WTC11 (cell line): ENCODE measurements at regions not wholly inside any gene's neighbourhood (a gene's known extent, or its start where the extent isn't known, plus 50 kb on each side); places are given as distances from the start of the nearest gene placed in this dataset.

ENCODE experiments used
- ATAC-seq: fragments of 200-7000 bp; cut with Tn5 transposase; 2 replicates; pipeline ENCODE4 v1.10.0; 2021; ENCODE audit warnings: mild to moderate bottlenecking, moderate library complexity
- CTCF ChIA-PET: fragments of 300-600 bp; sonication (Branson Sonifier 250); formaldehyde crosslinking; loops from one replicate; lab custom pipeline; 2021; ENCODE audit warnings: antibody characterized with exemption; lab: Charles Lee
- POLR2A ChIA-PET: fragments of 350-600 bp; sonication (Branson Sonifier 250); formaldehyde crosslinking; loops from one replicate; lab custom pipeline; 2021; ENCODE audit warnings: antibody characterized with exemption; lab: Charles Lee
- DNase-seq: peaks from one replicate; pipeline ENCODE4 v3.0.0; 2021; ENCODE audit warnings: low spot score
- H3K27ac Mint-ChIP-seq: 2 replicates; pipeline ENCODE4 v1.8.0; 2021; ENCODE audit warnings: mixed read lengths
- H3K27me3 Mint-ChIP-seq: 2 replicates; pipeline ENCODE4 v1.8.0; 2021; ENCODE audit warnings: low read depth, mild to moderate bottlenecking, moderate library complexity, mixed read lengths
- H3K36me3 Mint-ChIP-seq: 2 replicates; pipeline ENCODE4 v1.8.0; 2021; ENCODE audit warnings: mixed read lengths
- H3K4me1 Mint-ChIP-seq: 2 replicates; pipeline ENCODE4 v1.8.0; 2022; ENCODE audit warnings: mixed read lengths
- H3K4me3 Mint-ChIP-seq: 2 replicates; pipeline ENCODE4 v1.8.0; 2021; ENCODE audit warnings: mild to moderate bottlenecking, moderate library complexity, mixed read lengths
- H3K9me3 Mint-ChIP-seq: 2 replicates; pipeline ENCODE4 v1.8.0; 2021; ENCODE audit warnings: mixed read lengths
- AFF4 ChIP-seq: sonication (generic); formaldehyde crosslinking; IDR thresholded peaks from 2 replicates; pipeline ENCODE4 v1.8.1; 2023; ENCODE audit warnings: mild to moderate bottlenecking, missing genetic modification reagents, borderline replicate concordance
- AR ChIP-seq: fragments of 250-450 bp; sonication (Bioruptor Pico); IDR thresholded peaks from 2 replicates; pipeline ENCODE4 v1.9.0; 2021; ENCODE audit warnings: mild to moderate bottlenecking
- ATF6 ChIP-seq: sonication (generic); formaldehyde crosslinking; IDR thresholded peaks from 2 replicates; pipeline ENCODE4 v1.8.1; 2023; ENCODE audit warnings: mild to moderate bottlenecking, missing genetic modification reagents
- E2F4 ChIP-seq: sonication (generic); formaldehyde crosslinking; IDR thresholded peaks from 2 replicates; pipeline ENCODE4 v1.8.1; 2022; ENCODE audit warnings: low read depth, mild to moderate bottlenecking, moderate library complexity, missing genetic modification reagents, borderline replicate concordance
- FOXK1 ChIP-seq: sonication (generic); formaldehyde crosslinking; IDR thresholded peaks from 2 replicates; pipeline ENCODE4 v1.8.0; 2022; ENCODE audit warnings: mild to moderate bottlenecking, moderate library complexity, missing genetic modification reagents
- JUN ChIP-seq: sonication (generic); formaldehyde crosslinking; IDR thresholded peaks from 2 replicates; pipeline ENCODE4 v1.8.0; 2023; ENCODE audit warnings: mild to moderate bottlenecking, missing genetic modification reagents
- KAT7 ChIP-seq: sonication (generic); formaldehyde crosslinking; IDR thresholded peaks from 2 replicates; pipeline ENCODE4 v1.8.1; 2023; ENCODE audit warnings: missing genetic modification reagents, mild to moderate bottlenecking, borderline replicate concordance
- MYBL2 ChIP-seq: sonication (generic); formaldehyde crosslinking; IDR thresholded peaks from 2 replicates; pipeline ENCODE4 v1.8.1; 2023; ENCODE audit warnings: mild to moderate bottlenecking, moderate library complexity, missing genetic modification reagents
- NFYB ChIP-seq: sonication (generic); formaldehyde crosslinking; conservative IDR thresholded peaks from 2 replicates; pipeline ENCODE4 v1.8.0; 2022; ENCODE audit warnings: low read depth, missing genetic modification reagents
- NR1H2 ChIP-seq: sonication (generic); formaldehyde crosslinking; IDR thresholded peaks from 2 replicates; pipeline ENCODE4 v1.9.0; 2021; ENCODE audit warnings: mild to moderate bottlenecking, moderate library complexity, missing genetic modification reagents
- PREB ChIP-seq: sonication (generic); formaldehyde crosslinking; IDR thresholded peaks from 2 replicates; pipeline ENCODE4 v1.8.1; 2022; ENCODE audit warnings: mild to moderate bottlenecking, missing genetic modification reagents, moderate library complexity, borderline replicate concordance
- PRRX2 ChIP-seq: fragments of 250-450 bp; sonication (Bioruptor Pico); IDR thresholded peaks from 2 replicates; pipeline ENCODE4 v1.8.0; 2021; ENCODE audit warnings: mild to moderate bottlenecking
- RELA ChIP-seq: sonication (generic); formaldehyde crosslinking; IDR thresholded peaks from 2 replicates; pipeline ENCODE4 v1.8.1; 2022; ENCODE audit warnings: missing genetic modification reagents, mild to moderate bottlenecking, borderline replicate concordance
- SMAD4 ChIP-seq: sonication (generic); formaldehyde crosslinking; IDR thresholded peaks from 2 replicates; pipeline ENCODE4 v1.8.0; 2022; ENCODE audit warnings: mild to moderate bottlenecking, missing genetic modification reagents
- ZBTB21 ChIP-seq: sonication (generic); formaldehyde crosslinking; IDR thresholded peaks from 2 replicates; pipeline ENCODE4 v1.8.1; 2023; ENCODE audit warnings: mild to moderate bottlenecking, missing genetic modification reagents, borderline replicate concordance
- ZBTB43 ChIP-seq: sonication (generic); formaldehyde crosslinking; IDR thresholded peaks from 2 replicates; pipeline ENCODE4 v1.8.1; 2023; ENCODE audit warnings: mild to moderate bottlenecking, missing genetic modification reagents
- ZNF219 ChIP-seq: sonication (generic); formaldehyde crosslinking; IDR thresholded peaks from 2 replicates; pipeline ENCODE4 v1.8.0; 2023; ENCODE audit warnings: missing genetic modification reagents, mild to moderate bottlenecking, borderline replicate concordance
- ZNF396 ChIP-seq: fragments of 250-450 bp; sonication (Bioruptor Pico); IDR thresholded peaks from 2 replicates; pipeline ENCODE4 v1.8.0; 2021; ENCODE audit warnings: mild to moderate bottlenecking, moderate library complexity, borderline replicate concordance
- ZNF416 ChIP-seq: fragments of 250-450 bp; sonication (Bioruptor Pico); IDR thresholded peaks from 2 replicates; pipeline ENCODE4 v1.9.0; 2021; ENCODE audit warnings: mild to moderate bottlenecking, inconsistent platforms

- no peak overlapping the region; the same call in 1 of the 2 replicates for H3K27ac Mint-ChIP-seq
- ChIA-PET CTCF (no interaction called here), POLR2A (no interaction called here)
- no peaks in the 10 kb centered on the region for H3K36me3 Mint-ChIP-seq
- no peak overlapping the region for H3K4me3 Mint-ChIP-seq
- H3K27me3 Mint-ChIP-seq: no peaks in the 10 kb centered on the region; the same call in 1 of the 2 replicates
- no peak for TF ChIP-seq ZBTB21 (CRISPR knock-in tag)
- TF ChIP-seq ZNF219 (CRISPR knock-in tag): no peak
- no peak for TF ChIP-seq ZNF396 (CRISPR knock-in tag)
- no peak for TF ChIP-seq RELA (CRISPR knock-in tag)
- TF ChIP-seq AFF4 (CRISPR knock-in tag): no peak
- TF ChIP-seq E2F4 (CRISPR knock-in tag): no peak
- TF ChIP-seq PRRX2 (CRISPR knock-in tag): no peak
- TF ChIP-seq AR (CRISPR knock-in tag): no peak
- TF ChIP-seq SMAD4 (CRISPR knock-in tag): no peak
- no peak for TF ChIP-seq PREB
- no peak for DNase-seq
- H3K4me1 Mint-ChIP-seq: peaks cover 5% of the 10 kb centered on the region
- no peak for ATAC-seq
- H3K9me3 Mint-ChIP-seq: no peaks in the 10 kb centered on the region
Observed at GRCh38 chr2:16173893-16174692, 233.7 kb downstream of the MYCN start.

GRCh38 chr2:16172324-16173175 lies 232.2 kb downstream of the MYCN start:
- no peak overlapping the region for H3K4me3 Mint-ChIP-seq
- CTCF ChIA-PET: no interaction called here
- POLR2A ChIA-PET: no interaction called here
- TF ChIP-seq MYBL2 (CRISPR knock-in tag) (no peak), KAT7 (no peak), ATF6 (CRISPR knock-in tag) (no peak), NR1H2 (no peak), ZNF416 (CRISPR knock-in tag) (no peak), PREB (no peak), JUN (CRISPR knock-in tag) (no peak), ZBTB43 (CRISPR knock-in tag) (no peak), NFYB (CRISPR knock-in tag) (no peak), FOXK1 (CRISPR knock-in tag) (no peak)

More at GRCh38 chr2:16172324-16173175, 232.2 kb downstream of the MYCN start:
- Mint-ChIP-seq H3K4me1 (peaks cover 19% of the 10 kb centered on the region), H3K36me3 (no peaks in the 10 kb centered on the region), H3K27ac (no peak overlapping the region), H3K9me3 (no peaks in the 10 kb centered on the region), H3K27me3 (no peaks in the 10 kb centered on the region; the same call in 1 of the 2 replicates)
- DNase-seq (no peak), ATAC-seq (no peak)
